K562 (cell line): ENCODE measurements at regions not wholly inside any gene's neighbourhood (a gene's known extent, or its start where the extent isn't known, plus 50 kb on each side); places are given as distances from the start of the nearest gene placed in this dataset.

ENCODE experiments used
- ATAC-seq: fragments of 200-7000 bp; cut with Tn5 transposase; 3 replicates; pipeline ENCODE4 v1.9.1; 2020; ENCODE audit warnings: moderate library complexity
- BruUV-seq: library from RNA; stranded (reverse); fragments of 400-500 nt; replicated peaks from 2 replicates; lab custom pipeline; 2021; lab: Mats Ljungman, UMichigan
- CTCF ChIA-PET: fragments of 300-600 bp; formaldehyde crosslinking; extraction: SDS; loops from one replicate; lab custom pipeline; 2021; ENCODE audit warnings: low intra/inter-chr PET ratio; lab: Yijun Ruan, JAX
- POLR2A ChIA-PET: fragments of 300-600, 350-650 bp; sonication (Branson Sonifier 250); formaldehyde crosslinking; extraction: SDS; loops from one replicate; lab custom pipeline; 2021; ENCODE audit warnings: antibody characterized with exemption, inconsistent platforms; lab: Yijun Ruan, JAX
- DNase-seq, 4 experiments: peaks; one replicate each; pipeline versions ENCODE4 v3.0.0 to v3.0.0-alpha.2; 2011 to 2018; ENCODE audit warnings: low spot score in 3 of 4, mixed read lengths in 3 of 4; ENCODE audit errors: extremely low read depth in 1 of 4
- FAIRE-seq: peaks from 2 replicates; lab custom pipeline; 2011; peaks lifted over from hg19 to GRCh38; lab: Jason Lieb, UNC
- H2AFZ ChIP-seq: 2 replicates; pipeline ENCODE4 v1.6.0; 2011; ENCODE audit warnings: low read depth, low read length, control low read depth, inconsistent platforms
- H3K27ac ChIP-seq: fragments of 200-600 bp; 3 replicates; pipeline ENCODE4 v1.8.0; 2011; ENCODE audit warnings: low read depth, mild to moderate bottlenecking, control low read depth, inconsistent platforms, low read length, moderate library complexity, mixed read lengths; ENCODE audit errors: extremely low read depth
- H3K27me3 ChIP-seq, 2 experiments: fragments of 300-600 bp in 1 of 2; 2 replicates in 1 of 2; 3 replicates in 1 of 2; pipeline versions ENCODE4 v1.6.0 to v1.8.0; 2011; ENCODE audit warnings: inconsistent platforms in 2 of 2, low read length in 2 of 2, mild to moderate bottlenecking in 1 of 2, mixed read lengths in 1 of 2, moderate library complexity in 1 of 2; ENCODE audit not compliant: control insufficient read depth in 2 of 2, insufficient read depth in 2 of 2
- H3K36me3 ChIP-seq: fragments of 300-600 bp; 3 replicates; pipeline ENCODE4 v1.8.0; 2011; ENCODE audit warnings: mild to moderate bottlenecking, low read length, inconsistent platforms; ENCODE audit not compliant: control insufficient read depth, insufficient read depth
- H3K4me1 ChIP-seq, 2 experiments: fragments of 200-600 bp in 1 of 2; replicated peaks in 1 of 2; 2 replicates in 1 of 2; 3 replicates in 1 of 2; pipeline versions ENCODE4 v1.5.1 to v1.8.0; 2011; ENCODE audit warnings: inconsistent platforms in 2 of 2, low read length in 2 of 2, mild to moderate bottlenecking in 1 of 2, mixed read lengths in 1 of 2, moderate library complexity in 1 of 2; ENCODE audit not compliant: control insufficient read depth in 2 of 2, insufficient read depth in 2 of 2
- H3K4me2 ChIP-seq: 2 replicates; pipeline ENCODE4 v1.6.1; 2011; ENCODE audit warnings: low read length, control low read depth, inconsistent platforms, mixed read lengths; ENCODE audit not compliant: insufficient read depth
- H3K4me3 ChIP-seq: fragments of 200-600 bp; sonication (generic), shearing (Covaris generic); 2 replicates; pipeline ENCODE4 v1.5.1; 2016; ENCODE audit warnings: control low read depth, inconsistent platforms
- H3K79me2 ChIP-seq: fragments of 200-600 bp; 3 replicates; pipeline ENCODE4 v1.8.0; 2011; ENCODE audit warnings: low read length, inconsistent platforms; ENCODE audit not compliant: control insufficient read depth, insufficient read depth
- H3K9ac ChIP-seq, 2 experiments: 2 replicates each; pipeline versions ENCODE4 v1.6.0 to v1.6.1; 2011; ENCODE audit warnings: low read depth in 2 of 2, low read length in 2 of 2, control low read depth in 1 of 2, inconsistent platforms in 1 of 2, mild to moderate bottlenecking in 1 of 2, mixed read lengths in 1 of 2; ENCODE audit not compliant: insufficient read depth in 1 of 2
- H3K9me1 ChIP-seq: one replicate; pipeline ENCODE4 v1.6.0; 2011; ENCODE audit warnings: inconsistent platforms, mild to moderate bottlenecking, low read length, moderate library complexity; ENCODE audit not compliant: control insufficient read depth, insufficient read depth
- H3K9me3 ChIP-seq: replicated peaks from 2 replicates; pipeline ENCODE4 v1.5.1; 2011; ENCODE audit warnings: low read depth, low read length, inconsistent platforms; ENCODE audit not compliant: control insufficient read depth, insufficient read depth
- H4K20me1 ChIP-seq: replicated peaks from 2 replicates; pipeline ENCODE4 v1.6.1; 2011; ENCODE audit warnings: low read length, inconsistent platforms, mixed read lengths; ENCODE audit not compliant: control insufficient read depth, insufficient read depth
- ATF2 ChIP-seq: sonication (generic); formaldehyde crosslinking; IDR thresholded peaks from 2 replicates; pipeline ENCODE4 v1.8.1; 2022; ENCODE audit warnings: missing genetic modification reagents
- ATF4 ChIP-seq: fragments of 450-650 bp; formaldehyde crosslinking; IDR thresholded peaks from 2 replicates; pipeline ENCODE4 v1.4.0; 2022; ENCODE audit warnings: mild to moderate bottlenecking, moderate library complexity
- BCOR ChIP-seq: fragments of 450-650 bp; IDR thresholded peaks from 2 replicates; pipeline ENCODE4 v1.6.1; 2016
- JUNB ChIP-seq: fragments of 450-650 bp; formaldehyde crosslinking; conservative IDR thresholded peaks from 2 replicates; pipeline ENCODE4 v1.4.0; 2020; ENCODE audit warnings: mild to moderate bottlenecking
- KAT7 ChIP-seq: sonication (generic); formaldehyde crosslinking; IDR thresholded peaks from 2 replicates; pipeline ENCODE4 v1.8.0; 2022; ENCODE audit warnings: missing genetic modification reagents, mild to moderate bottlenecking, borderline replicate concordance
- L3MBTL2 ChIP-seq: fragments of 450-650 bp; IDR thresholded peaks from 2 replicates; pipeline ENCODE4 v1.6.1; 2016; ENCODE audit warnings: mild to moderate bottlenecking, moderate library complexity
- MAZ ChIP-seq, 2 experiments: fragments of 450-650 bp in 1 of 2; sonication (generic) in 1 of 2; formaldehyde crosslinking; IDR thresholded peaks in 1 of 2; conservative IDR thresholded peaks in 1 of 2; 2 replicates each; pipeline versions ENCODE4 v1.4.0 to v1.5.0; 2020; ENCODE audit warnings: mild to moderate bottlenecking in 1 of 2, missing genetic modification reagents in 1 of 2
- MECOM ChIP-seq: fragments of 250-450 bp; sonication (Bioruptor Pico); IDR thresholded peaks from 2 replicates; pipeline ENCODE4 v1.8.0; 2022; ENCODE audit warnings: inconsistent platforms
- MEF2D ChIP-seq: conservative IDR thresholded peaks from 2 replicates; pipeline ENCODE4 v1.6.1; 2016; ENCODE audit warnings: low read depth, missing genetic modification characterization, missing compliant biosample characterization
- NELFE ChIP-seq: IDR thresholded peaks from 2 replicates; pipeline ENCODE4 v1.6.1; 2011; ENCODE audit warnings: mild to moderate bottlenecking; ENCODE audit not compliant: insufficient read depth, insufficient read length
- PURB ChIP-seq: sonication (generic); formaldehyde crosslinking; IDR thresholded peaks from 2 replicates; pipeline ENCODE4 v1.9.0; 2021; ENCODE audit warnings: low read depth, mild to moderate bottlenecking, missing genetic modification reagents
- SRSF7 ChIP-seq: fragments of 200-400 bp; formaldehyde crosslinking; optimal IDR thresholded peaks from 2 replicates; pipeline ENCODE3; 2017; ENCODE audit warnings: mild to moderate bottlenecking, low read depth, low read length
- U2AF1 ChIP-seq: fragments of 200-400 bp; formaldehyde crosslinking; optimal IDR thresholded peaks from 2 replicates; pipeline ENCODE3; 2017; ENCODE audit warnings: mild to moderate bottlenecking, low read depth, low read length, moderate library complexity
- ZC3H11A ChIP-seq: IDR thresholded peaks from 2 replicates; pipeline ENCODE4 v1.6.1; 2012; ENCODE audit warnings: low read depth, low read length, improper control_type of control experiment
- ZFP30 ChIP-seq: fragments of 250-450 bp; sonication (Bioruptor Pico); IDR thresholded peaks from 2 replicates; pipeline ENCODE4 v1.8.0; 2022; ENCODE audit warnings: moderate library complexity, mild to moderate bottlenecking, inconsistent platforms, borderline replicate concordance
- ZNF143 ChIP-seq: sonication (generic); formaldehyde crosslinking; IDR thresholded peaks from 2 replicates; pipeline ENCODE4 v1.9.0; 2022; ENCODE audit warnings: mild to moderate bottlenecking, missing genetic modification reagents
- WGBS: fragments of 100-300 bp; shearing (Covaris generic); methylation state at CpG from one replicate; pipeline ENCODE4 v1.1.6; 2016; ENCODE audit warnings: low coverage, mixed read lengths; ENCODE audit not compliant: insufficient coverage; ENCODE audit errors: missing lambda C conversion rate; 5-methylcytosine and 5-hydroxymethylcytosine counted together
- in situ Hi-C: fragments of 300-500 bp; cut with MboI; formaldehyde crosslinking; loops from 4 replicates; pipeline ENCODE4 v1.15.0; 2018; ENCODE audit warnings: inconsistent platforms, mixed read lengths
- intact Hi-C: fragments of 100-400 bp; cut with micrococcal nuclease; formaldehyde crosslinking; loops from 2 replicates; pipeline ENCODE4 v1.14.2; 2022

DNA sequence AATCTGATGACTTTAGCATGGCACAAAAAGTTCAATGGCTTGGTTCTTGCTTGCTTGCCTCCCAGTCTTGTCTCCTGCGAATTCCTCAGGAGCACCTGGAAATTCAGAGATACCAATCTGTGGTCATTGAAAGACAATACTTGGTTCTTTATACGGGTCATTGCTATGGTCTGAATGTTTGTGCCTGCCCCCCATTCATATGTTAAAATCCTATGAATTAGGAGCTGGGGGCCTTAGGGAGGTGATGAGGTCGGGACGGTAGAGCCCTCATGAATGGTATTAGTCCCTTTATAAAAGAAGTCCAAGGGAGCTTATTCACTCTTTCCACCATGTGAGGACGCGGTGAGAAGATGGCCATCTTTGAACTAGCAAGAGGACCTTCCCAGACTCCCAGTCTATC lies 721.8 kb downstream of the UTRN start:
- DNase-seq = no peak
- BruUV-seq = no TSS peak
- ChIA-PET POLR2A (no interaction called here), CTCF (no interaction called here)
- no peak for ATAC-seq
- no peaks in the 10 kb centered on the region for H3K79me2 ChIP-seq
- H3K9ac ChIP-seq = no peak overlapping the region
- FAIRE-seq = no peak
- H2AFZ ChIP-seq = no peak overlapping the region
- 0% methylated on average over 6 of the region's 6 CpGs for WGBS
- no peaks in the 10 kb centered on the region for H3K36me3 ChIP-seq
- no peaks in the 10 kb centered on the region for H3K9me1 ChIP-seq
- intact Hi-C loops (no loop called here), in situ Hi-C loops (no loop called here)
- no peak for TF ChIP-seq L3MBTL2
- TF ChIP-seq ATF2 (CRISPR knock-in tag) = no peak
- TF ChIP-seq U2AF1 = no peak
- no peak for TF ChIP-seq ZC3H11A
- no peak for TF ChIP-seq MAZ (CRISPR knock-in tag; conservative IDR thresholded peaks at IDR 0.05 in 1 of 2, IDR thresholded peaks at IDR 0.05 in 1 of 2)
- no peak for TF ChIP-seq NELFE
- TF ChIP-seq KAT7 (CRISPR knock-in tag) = no peak
- no peak for TF ChIP-seq BCOR
- TF ChIP-seq ZFP30 (CRISPR knock-in tag) = no peak
- no peak for TF ChIP-seq JUNB (CRISPR knock-in tag)
- TF ChIP-seq ZNF143 = no peak
- TF ChIP-seq PURB (CRISPR knock-in tag) = no peak
- no peak for TF ChIP-seq ATF4
- TF ChIP-seq MECOM (CRISPR knock-in tag) = no peak
- TF ChIP-seq MEF2D (tag) = no peak
- no peak for TF ChIP-seq SRSF7
- H3K4me3 ChIP-seq = no peak overlapping the region
- no peak overlapping the region for H3K27ac ChIP-seq
- H3K4me2 ChIP-seq = no peak overlapping the region
- no peaks in the 10 kb centered on the region for H3K27me3 ChIP-seq
- no peaks in the 10 kb centered on the region for H4K20me1 ChIP-seq
- H3K4me1 ChIP-seq = no peaks in the 10 kb centered on the region
- no peaks in the 10 kb centered on the region for H3K9me3 ChIP-seq
